DMS114 treated with DMSO at 0.1 percent for 48 hours (cell line): ENCODE measurements at regions not wholly inside any gene's neighbourhood (a gene's known extent, or its start where the extent isn't known, plus 50 kb on each side); places are given as distances from the start of the nearest gene placed in this dataset.
"Not testable (repeated sequence)": the region's sequence is repeated elsewhere in the genome, so short reads cannot be mapped to it uniquely, and the experiment has no call there.

Experiments used
- DNase-seq: peaks from one replicate; lab custom pipeline; 2025; ENCODE audit not compliant: unreplicated experiment; lab: John Stamatoyannopoulos, UW

- DNase-seq, result no peak
Measured at GRCh38 chr3:127443581-127444375, 146.8 kb downstream of the TPRA1 start.

GRCh38 chr3:127442506-127442905 lies 148.0 kb downstream of the TPRA1 start:
- no peak for DNase-seq

DNA sequence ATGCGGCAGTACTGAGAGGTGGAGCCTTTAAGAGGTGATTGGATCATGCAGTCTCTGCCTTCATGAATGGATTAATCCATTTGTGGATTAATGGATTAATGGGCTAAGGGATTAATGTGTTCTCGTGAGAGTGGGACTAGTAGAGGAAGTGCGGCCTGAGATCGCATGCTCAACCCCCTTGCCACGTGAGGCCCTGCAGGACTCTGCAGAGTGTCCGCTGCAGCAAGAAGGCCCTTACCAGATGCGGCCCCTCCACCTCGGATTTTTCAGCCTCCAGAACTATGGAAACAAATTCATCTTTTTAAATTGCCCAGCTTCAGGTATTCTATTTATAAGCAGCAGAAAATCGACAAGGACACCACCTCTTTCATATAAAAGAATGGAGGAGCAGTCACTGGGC lies 148.8 kb downstream of the TPRA1 start:
- DNase-seq, result no peak

- no peak for DNase-seq
Measured at GRCh38 chr3:127440384-127440783, 150.1 kb downstream of the TPRA1 start.

DNA sequence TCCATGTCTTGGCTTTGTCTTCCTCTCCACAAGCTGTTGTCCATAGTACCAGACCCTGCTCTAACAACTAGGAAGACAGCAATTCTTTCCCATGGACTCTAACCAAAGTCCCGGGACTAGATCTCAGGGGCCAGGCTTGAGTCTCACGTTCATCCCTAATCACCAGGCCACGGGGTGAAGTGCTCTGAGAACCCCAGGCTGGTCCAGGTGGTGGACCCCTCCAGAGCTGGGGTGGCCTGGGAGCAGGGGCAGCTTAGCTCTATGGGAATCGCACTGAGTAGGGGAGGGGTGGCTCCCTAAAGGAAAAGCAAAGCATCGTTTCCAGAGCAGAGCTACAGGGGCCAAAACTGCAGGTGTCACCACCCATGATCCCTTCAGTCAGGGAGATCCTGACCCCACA lies 150.9 kb downstream of the TPRA1 start:
- no peak for DNase-seq

- no peak for DNase-seq
Measured at GRCh38 chr3:127438951-127439350, 151.1 kb upstream of the PRR20G start.

DNA sequence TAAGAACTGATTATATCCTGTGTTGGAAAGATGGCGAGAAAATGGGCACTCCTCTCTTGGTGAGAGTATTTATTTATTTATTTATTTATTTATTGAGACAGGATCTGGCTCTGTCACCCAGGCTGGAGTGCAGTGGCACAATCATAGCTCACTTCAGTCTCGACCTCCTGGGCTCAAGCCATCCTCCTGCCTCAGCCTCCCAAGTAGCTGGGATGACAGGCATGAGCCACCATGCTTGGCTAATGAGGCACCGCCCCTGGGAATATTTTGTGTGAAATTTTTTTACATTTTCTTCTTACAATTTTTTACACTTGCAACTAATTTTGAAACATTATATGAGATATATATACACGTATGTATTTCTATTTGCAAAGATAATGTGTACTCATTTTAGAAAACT lies 150.5 kb upstream of the PRR20G start:
- DNase-seq, result no peak

- DNase-seq, result not testable (repeated sequence)
Measured at GRCh38 chr3:127435299-127435698, 147.5 kb upstream of the PRR20G start.

DNA sequence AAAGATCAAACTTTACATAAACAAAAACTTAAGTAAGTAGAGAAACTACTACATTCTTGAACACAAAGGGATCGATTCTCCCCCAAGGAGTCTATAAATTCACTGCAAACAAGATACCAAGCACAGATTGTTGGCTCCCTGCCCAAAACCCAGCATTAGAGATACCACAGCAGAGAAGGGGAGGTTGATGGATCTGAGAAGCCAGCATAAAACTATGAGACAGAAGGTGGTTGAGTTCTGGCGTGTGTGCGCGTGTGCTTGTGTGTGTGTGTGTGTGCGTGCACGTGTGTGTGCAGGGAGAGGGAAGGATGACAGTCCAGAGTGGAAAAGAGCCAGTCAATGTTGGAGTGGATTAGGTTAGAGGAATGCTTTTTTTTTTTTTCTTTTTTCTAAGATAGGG lies 143.2 kb upstream of the PRR20G start:
- DNase-seq, result no peak

- DNase-seq, result no peak
Measured at GRCh38 chr3:127428344-127428997, 140.6 kb upstream of the PRR20G start.

- no peak for DNase-seq
Measured at GRCh38 chr3:127427666-127428065, 139.8 kb upstream of the PRR20G start.

DNA sequence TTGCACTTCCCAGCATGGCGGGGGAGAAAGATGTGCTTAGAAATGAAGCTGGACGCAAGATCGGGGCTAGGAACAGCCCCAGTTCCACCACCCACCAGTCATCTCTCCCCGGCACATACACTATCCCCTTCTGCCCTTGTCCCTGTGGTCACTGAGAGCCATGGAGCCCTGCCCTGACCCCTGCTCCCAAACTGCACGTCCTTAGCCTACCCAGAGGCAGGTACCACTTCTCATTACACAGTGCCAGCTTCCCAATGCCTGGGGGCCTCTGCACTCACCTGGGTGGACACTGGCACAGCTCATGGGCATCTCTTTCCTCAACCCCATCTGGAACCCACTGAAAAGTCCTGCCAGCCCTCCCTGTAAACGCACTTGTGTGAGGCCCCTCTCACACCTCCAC lies 139.3 kb upstream of the PRR20G start:
- DNase-seq, result no peak

DNA sequence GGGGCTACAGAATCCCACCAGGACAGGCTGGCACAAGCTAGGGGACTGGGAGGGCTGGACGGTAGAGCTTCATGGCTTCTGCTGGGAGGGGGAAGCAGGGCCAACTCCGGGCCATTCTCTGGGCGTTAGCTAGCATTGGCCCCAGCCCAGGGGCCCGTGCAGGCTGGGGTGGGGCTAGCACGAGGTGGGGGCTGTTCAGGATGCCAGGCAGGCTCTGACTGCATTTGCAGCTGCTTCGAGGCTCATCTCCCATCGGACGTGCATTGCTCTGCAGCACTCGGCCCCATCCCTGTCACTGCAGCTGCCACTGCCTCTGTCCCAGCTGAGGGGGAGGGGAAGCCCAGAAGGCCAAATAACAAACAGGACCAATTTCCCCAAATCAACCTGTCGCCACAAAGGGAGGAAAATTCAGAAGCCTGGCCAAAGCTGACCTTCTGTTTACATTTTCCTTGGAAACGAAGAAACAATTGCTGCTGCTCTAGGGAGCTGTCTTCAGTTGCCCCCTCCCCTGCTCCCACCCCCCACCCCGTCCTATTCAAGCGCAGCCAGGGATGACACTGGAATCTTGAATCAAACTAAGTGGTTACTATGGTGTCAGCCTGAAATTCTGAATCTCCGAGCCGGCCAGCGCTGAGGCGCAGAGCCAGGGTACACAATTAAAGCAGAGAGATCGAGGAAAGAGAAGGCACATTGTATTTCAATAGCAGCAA lies 138.8 kb upstream of the PRR20G start:
- DNase-seq, result no peak

- no peak for DNase-seq
Measured at GRCh38 chr3:127425505-127426443, 137.9 kb upstream of the PRR20G start.

DNA sequence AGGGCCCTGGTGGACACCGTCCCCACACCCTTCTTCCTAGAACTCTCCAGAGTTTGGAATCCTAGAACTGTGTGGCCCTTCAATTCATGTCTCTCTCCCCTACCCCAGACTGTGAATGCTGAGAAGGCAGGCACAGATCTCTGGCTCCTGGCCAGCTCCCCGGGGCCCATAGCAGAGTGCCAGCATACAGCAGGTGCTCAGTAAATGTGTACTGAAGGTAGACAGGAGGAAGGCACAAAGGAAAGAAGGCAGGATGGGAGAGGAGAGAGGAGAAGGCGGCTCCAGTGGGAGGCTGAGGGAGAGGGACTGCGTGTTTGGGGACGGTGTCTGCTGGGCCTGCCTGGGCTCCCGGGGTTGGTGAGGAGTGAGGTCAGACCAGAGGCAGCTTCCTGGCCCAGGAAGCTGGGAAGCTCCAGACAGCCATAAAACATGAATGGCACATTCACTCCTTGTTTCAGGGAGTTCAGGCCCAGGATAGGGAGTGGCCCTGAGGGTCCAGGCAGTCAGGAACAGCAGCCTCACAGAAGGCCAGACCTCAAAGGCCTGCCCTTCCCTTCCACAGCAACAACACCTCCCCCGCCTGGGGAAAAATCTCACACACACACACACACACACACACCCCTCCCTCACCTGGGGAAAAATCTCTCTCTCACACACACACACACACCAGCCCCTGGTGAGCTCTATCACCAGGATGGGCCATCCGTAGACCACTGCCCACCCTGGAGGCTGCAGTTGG lies 137.1 kb upstream of the PRR20G start:
- DNase-seq, result no peak

GRCh38 chr3:127423856-127424765 lies 136.3 kb upstream of the PRR20G start:
- DNase-seq, result no peak

- DNase-seq, result no peak
Measured at GRCh38 chr3:127422663-127423375, 135.0 kb upstream of the PRR20G start.

DNA sequence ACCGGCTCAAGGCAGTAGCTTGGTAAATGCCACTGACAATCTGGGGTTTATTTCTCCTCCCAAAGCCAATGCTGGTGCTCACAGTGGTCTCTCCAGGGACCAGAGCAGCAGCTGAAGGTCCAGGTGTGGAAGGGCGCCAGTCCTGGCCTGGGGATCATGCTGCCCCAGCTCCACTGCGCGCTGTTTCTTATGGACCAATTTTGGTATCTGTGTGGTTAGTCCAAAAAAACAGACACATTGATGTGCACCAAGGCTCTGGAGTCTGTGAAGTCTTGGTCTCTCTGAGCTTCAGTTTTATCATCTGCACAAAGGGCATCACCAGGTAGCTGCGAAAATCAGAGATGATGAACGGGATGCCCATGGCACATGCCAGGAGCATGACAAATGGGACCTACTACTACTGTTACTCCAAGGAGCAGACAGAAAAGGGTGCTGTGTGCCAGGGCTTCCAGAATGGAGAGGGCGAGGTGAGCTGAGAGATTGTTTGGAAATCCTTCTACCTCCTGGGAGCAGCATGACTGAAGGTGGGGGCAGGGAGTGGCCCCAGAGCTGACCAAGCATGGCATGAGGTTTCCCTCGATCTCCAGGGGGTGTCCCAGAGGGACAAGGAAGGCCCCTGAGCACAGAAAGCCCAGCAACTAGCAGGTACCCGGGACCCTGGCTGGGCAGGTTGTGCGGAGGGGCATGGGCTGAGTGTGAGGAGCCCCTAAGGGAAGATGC lies 134.3 kb upstream of the PRR20G start:
- DNase-seq, result no peak
